ENCODE measurements at regions not wholly inside any gene's neighbourhood (a gene's known extent, or its start where the extent isn't known, plus 50 kb on each side); places are given as distances from the start of the nearest gene placed in this dataset.
"Not testable (repeated sequence)": the region's sequence is repeated elsewhere in the genome, so short reads cannot be mapped to it uniquely, and the experiment has no call there.

GRCh38 chr3:152578769-152579168, 256.2 kb upstream of the P2RY1 start:
- no peak for DNase-seq (ENCODE audit: low read depth)

GRCh38 chr3:152581951-152582350, 253.0 kb upstream of the P2RY1 start:
- DNase-seq (ENCODE audit: low read depth) = peak; percentile 6

DNA sequence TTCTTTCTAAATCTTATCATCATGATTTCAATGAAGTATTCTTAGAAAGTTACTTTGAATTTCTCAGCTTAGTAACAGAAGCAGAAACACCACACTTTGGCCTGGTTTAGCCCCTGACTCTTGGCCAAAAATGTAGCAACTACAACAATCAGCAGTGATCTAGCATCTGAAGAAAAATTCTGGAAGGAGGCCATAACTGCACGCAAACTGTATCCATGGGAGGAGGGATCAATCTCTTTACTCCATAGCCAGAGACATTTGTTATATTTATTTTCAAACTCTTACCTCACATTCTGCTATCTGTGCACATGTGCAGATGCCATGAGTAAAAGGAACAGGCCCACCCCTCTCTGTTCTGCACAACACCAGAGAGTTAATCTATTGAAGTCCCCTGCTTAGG, 251.0 kb upstream of the P2RY1 start:
- no peak for DNase-seq (ENCODE audit: low read depth)

DNA sequence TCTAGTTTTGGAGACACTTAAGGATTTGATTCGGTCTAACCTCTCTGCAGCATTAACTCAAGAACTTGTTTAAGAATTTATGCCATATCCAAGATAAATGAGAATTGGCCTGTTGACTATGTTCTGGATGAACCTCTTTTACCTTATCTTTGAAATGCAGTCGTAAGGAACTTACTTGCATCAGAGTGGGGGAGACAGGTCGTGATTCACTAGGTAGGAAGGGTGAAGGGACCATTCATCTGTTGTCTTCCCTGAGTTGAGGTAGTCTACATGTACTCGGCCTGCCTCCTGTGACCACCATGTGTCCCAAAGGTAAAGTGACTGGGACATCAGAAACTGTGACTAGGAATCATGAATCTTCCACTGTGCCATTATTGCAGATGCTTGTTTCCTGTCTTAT, 248.0 kb upstream of the P2RY1 start:
- DNase-seq (ENCODE audit: low read depth) = no peak

- no peak for DNase-seq (ENCODE audit: low read depth)
Measured at GRCh38 chr3:152587861-152588260, 247.1 kb upstream of the P2RY1 start.

DNA sequence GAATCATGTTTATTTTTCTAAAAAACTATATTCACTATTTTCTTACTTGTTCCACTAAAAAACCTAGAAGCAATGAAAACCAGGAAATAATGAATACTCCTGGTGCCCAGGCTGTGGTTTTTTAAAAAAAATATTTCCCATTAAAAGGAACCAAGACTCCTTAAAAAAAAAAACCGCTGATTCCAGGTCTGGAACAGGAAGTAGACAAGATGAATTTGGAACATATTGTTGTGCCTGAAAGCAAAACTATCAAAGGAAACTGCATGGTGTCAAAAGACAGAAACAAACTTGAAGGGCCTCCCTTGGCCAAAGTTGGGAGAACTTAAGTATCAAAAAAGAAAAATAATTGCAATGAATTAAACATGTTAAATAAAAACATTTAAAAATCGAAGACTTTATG, 245.3 kb upstream of the P2RY1 start:
- DNase-seq (ENCODE audit: low read depth) = no peak

DNA sequence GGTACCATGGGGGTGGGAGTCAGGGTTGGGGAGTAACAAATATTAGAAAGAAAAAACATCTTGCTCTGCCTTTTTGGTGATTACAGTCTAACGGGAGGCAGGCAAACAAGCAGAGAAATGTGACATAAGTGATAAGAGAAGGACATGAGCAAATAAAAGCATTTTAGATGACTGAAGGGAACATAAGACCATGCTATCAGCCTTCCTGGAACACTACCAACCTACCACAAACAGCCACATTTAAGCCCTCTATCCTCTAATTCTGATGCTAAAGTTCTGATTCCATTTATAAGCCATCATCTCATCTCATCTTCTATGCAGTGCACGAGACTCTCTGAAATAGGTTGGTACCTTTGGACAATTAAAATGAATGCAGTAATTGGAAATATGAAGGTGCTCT, 243.4 kb upstream of the P2RY1 start:
- no peak for DNase-seq (ENCODE audit: low read depth)

- no peak for DNase-seq (ENCODE audit: low read depth)
Measured at GRCh38 chr3:152593242-152593641, 241.7 kb upstream of the P2RY1 start.

DNA sequence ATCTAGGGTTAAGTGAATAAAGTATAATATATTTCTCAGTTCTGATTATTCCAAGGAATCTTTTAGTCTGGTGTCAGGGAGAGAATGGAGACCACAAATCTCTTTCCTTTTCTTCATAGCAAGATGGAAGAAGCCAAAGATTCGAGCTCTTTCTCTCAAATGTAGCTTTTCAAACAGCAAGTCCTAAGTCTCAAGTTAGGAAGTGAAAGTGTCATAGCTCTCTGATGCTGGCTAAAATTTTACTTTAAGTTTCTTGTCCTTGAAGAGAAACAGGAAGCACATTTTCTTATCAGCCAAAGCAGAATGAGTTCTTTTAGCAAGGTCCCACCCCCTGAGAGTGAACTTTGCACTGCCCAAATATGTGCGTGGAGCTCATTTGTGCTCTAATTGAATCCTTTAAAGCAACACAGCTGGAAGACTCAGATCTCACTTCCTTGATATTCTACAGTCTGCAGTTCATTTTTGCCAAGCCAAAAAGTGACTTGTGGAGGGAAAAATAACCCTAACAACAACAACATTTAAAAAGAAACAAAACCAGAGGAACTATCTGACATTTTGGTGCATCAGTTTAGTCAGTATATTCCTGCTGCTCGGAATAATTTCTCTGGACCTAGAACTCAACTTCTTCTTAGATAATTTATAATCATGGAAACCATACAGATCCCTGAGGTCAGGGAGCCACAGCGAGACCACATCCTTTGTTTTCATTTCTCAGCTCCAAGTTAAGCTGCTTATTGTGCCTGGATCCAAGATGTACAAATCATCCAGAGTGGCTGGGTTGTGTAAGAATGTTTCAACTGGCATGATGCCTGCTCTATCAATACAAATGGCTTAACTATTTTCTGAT, 238.7 kb upstream of the P2RY1 start:
- DNase-seq (ENCODE audit: low read depth) = peak; percentile 21

DNA sequence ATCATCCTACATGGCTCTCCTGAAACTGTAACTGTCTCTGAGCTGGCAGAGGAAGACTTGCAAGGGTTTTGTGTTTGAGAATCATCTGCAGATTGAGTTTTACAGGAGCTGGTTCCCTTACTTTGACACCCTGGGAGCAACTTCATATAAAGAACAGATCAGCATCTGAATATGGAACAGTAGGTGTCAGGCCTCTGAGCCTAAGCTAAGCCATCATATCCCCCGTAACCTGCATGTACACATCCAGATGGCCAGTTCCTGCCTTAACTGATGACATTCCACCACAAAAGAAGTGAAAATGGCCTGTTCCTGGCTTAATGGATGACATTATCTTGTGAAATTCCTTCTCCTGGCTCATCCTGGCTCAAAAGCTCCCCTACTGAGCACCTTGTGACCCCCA, 238.1 kb upstream of the P2RY1 start:
- DNase-seq (ENCODE audit: low read depth) = not testable (repeated sequence)

GRCh38 chr3:152606146-152606545, 228.8 kb upstream of the P2RY1 start:
- DNase-seq (ENCODE audit: low read depth) = no peak

GRCh38 chr3:152607179-152607578, 227.8 kb upstream of the P2RY1 start:
- DNase-seq (ENCODE audit: low read depth) = no peak

GRCh38 chr3:152608696-152609594, 226.0 kb upstream of the P2RY1 start:
- no peak for DNase-seq (ENCODE audit: low read depth)

DNA sequence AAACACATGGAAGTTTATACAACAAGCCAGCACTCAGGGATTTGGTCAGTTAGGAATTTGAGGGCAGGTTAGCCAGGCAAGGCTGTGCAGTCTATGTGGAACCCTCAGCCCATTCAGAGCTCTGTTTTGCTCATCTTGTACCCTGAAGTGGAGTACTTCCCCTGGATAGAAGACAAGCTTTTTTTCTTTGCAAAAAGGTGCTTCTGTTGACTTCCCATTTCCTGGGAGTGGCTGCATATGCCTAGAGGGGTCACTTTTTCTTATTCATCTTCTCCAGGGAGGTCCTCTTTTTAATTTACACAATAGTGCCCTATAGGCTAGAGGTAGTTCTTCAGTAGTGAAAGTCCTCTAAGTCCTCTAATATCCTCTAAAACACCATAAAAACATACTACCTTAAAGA, 225.0 kb upstream of the P2RY1 start:
- no peak for DNase-seq (ENCODE audit: low read depth)

DNA sequence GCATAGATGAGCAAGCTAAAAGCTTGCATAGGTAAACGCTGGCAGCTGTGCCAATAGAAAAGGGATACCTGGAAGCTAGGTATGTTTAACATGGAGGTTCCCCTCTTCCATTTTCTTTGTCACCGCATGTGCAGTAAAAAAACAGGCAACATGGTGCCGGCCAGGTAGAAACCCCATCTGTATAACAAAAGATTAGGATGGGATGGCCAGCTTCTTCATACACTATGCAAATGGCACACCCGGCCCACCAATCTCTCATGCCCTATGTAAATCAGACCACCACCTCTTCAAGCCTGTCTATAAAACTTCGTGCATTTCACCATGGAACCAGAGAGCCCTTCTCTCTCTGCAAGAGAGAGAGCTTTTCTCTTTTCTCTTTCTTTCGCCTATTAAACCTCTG, 224.3 kb upstream of the P2RY1 start:
- DNase-seq (ENCODE audit: low read depth) = no peak

DNA sequence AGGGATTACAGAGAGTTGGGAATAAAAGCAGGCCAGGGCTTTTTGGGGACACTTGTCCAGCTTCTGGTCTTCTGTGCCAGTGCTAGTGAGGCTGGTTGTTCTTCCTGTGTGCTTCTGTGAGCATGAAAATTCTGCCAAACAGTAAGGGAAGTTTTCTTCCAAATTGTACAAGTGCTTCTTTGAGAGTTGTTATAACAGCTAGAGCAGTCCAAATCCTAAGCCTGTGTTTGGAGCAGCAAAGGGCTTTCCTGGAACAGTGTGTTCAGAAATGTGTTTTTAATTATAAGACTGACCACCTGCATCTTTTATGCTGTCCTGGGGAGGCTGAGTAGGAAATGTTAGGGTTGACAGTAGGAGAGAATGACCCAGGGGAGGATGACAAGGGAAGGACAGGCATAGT, 223.0 kb upstream of the P2RY1 start:
- no peak for DNase-seq (ENCODE audit: low read depth)

GRCh38 chr3:152613851-152614250, 221.1 kb upstream of the P2RY1 start:
- no peak for DNase-seq (ENCODE audit: low read depth)

- DNase-seq (ENCODE audit: low read depth) = no peak
Measured at GRCh38 chr3:152615681-152616080, 219.2 kb upstream of the P2RY1 start.

DNA sequence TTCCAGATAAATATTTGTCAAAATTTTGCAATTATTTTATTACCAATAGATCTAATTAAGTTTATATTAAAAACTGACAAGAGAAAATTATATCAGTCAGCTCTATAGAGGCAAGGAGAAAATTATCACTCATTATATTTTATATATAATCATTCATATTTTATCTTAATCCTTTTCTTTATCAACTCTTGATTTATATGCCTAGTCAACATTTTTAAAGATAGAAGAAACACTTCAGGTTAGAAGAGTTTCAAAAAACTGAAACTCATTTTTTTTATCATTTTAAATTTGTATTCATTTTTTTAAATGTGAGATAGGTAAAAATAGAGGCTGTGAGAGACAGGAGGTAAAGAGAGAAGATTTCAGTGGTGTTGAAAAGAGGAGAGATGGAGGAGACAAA, 217.3 kb upstream of the P2RY1 start:
- no peak for DNase-seq (ENCODE audit: low read depth)

DNA sequence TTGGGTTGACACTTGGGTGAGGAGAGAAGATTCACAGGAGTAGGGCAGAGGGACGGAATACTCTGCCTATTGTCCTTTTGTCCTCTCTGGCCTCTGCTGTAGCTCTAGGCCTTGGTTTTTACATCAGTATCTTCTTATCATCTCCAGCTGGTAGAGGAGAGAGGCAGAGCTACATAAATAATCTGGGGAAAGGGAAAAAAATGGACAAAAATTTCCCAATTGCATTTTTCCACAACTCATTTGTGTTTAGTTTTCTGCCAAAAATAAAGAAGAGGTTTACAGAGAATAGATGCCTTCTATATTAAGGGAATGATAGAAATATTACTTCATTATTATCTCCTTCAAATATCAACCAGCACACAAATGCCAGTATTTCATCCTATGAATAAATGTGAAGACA, 216.4 kb upstream of the P2RY1 start:
- DNase-seq (ENCODE audit: low read depth) = no peak

DNA sequence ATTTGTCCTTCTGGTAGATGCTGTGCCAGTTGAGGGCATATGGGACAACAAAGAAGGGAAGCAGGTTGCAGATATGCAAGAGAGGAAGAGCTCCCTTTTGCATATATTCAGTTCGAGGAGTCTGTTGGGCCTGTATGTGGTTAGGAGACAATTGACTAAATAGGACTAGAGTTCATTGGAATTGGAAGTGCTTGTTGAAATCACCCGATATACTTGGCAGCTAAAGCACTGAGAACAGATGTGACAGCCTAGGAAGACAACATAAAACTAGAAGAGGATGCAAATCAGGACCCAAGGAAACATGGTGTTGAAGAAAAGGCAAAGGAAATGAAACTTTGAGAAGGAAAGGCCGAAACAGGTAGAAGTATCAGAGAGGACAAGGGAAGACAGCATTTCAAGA, 215.2 kb upstream of the P2RY1 start:
- no peak for DNase-seq (ENCODE audit: low read depth)

- DNase-seq (ENCODE audit: low read depth) = no peak
Measured at GRCh38 chr3:152620395-152620794, 214.5 kb upstream of the P2RY1 start.
